COLO668 (cell line): ENCODE measurements at regions not wholly inside any gene's neighbourhood (a gene's known extent, or its start where the extent isn't known, plus 50 kb on each side); places are given as distances from the start of the nearest gene placed in this dataset.

Source experiments
- DNase-seq: peaks from one replicate; lab custom pipeline; 2025; ENCODE audit not compliant: unreplicated experiment; lab: John Stamatoyannopoulos, UW

DNA sequence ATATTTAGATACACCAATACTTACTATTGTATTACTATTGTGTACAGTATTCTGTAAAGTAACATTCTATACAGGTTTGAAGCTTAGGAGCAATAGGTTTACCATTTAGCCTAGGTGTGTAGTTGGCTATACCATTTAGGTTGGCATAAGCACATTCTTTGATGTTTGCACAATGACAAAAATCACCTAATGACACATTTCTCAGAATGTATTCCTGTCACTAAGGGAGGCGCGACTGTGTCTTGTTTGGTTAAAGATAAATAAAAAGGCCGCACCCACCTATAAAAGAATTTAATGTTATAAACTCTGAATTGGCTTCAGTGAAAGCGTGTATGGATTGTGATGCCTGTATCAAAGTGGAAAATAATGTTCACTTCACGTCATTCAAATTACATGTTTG, 1815.4 kb upstream of the CDH6 start:
- no peak for DNase-seq

DNA sequence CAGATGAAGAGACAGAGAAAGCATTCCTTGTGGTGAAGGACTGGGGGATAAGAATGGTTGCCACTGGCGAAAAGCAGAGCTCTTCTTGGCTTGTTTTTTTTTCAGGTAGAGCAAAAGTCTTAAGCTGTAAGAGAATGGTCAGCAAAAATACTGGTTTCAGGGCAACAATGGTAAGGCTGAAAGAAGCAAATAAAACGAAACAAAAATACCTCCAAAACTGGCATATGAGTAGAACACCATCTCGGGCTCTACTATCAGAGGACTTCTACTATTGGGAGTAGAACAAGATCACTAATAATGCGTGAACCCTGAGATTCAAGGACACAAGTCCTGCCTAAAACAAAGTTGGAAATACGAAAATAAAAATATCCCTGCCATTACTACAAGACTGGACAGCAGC, 1823.2 kb upstream of the CDH6 start:
- no peak for DNase-seq

DNA sequence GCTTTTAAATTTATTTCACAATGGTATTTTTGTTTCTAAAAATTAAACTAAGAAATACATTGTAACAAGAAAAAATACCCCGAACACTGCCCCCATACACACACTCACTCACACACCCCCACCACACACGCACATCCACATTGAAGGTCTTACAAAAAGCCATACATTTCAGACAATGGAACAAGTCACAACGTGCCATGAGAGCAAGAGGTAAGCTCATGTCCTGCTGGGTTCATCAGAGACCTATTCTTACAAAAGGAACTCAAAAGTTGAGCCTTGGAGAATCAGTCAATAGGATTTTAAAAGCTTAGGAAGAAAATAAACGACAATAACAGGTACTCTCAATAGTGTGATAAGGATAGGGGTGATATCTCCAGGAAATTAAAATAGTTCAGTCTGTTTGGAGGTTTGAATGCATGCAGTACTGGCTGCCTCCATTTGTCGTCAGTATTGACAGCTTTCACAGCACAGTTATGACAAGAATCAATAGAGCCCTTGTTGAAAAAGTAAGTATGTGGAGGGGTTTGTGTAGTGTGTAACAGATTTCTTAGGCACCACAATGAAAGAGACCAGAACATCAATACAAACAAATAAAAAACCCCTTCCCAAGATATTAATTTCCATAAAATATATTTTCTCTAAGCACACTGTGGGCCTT, 1826.2 kb upstream of the CDH6 start:
- DNase-seq = no peak

DNA sequence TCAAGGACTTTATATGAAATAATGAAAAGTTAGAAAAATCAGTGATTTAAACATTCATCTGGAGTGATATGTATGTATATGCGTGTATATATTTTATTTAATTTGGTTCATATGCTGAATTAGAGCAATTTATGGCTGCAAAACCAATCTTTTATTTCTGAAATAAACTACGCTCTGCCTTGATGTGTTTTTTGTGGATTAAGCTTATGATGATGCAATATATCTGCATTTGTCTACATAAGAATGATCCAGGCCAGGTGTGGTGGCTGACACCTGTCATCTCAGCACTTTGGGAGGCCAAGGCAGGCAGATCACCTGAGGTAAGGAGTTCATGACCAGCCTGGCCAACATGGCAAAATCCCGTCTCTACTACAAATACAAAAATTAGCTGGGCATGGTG, 1842.3 kb upstream of the CDH6 start:
- DNase-seq = no peak

DNA sequence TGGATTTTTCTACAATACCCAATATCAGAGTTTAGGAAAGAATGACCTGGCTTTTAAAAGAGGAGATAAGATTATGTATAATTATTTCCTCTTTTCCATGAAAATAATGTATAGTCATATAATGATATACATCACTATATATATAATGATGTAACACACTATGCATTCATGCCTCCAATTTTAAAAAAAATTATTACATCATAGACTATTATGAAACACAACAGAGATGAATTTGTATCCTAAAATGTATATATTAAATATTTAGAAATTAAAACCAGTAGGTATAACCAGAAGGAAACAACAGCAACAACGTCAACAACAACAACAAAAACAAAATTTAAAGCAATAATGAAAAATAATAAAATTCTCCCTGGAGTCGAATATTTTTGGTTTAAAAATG, 1856.5 kb upstream of the CDH6 start:
- no peak for DNase-seq

DNA sequence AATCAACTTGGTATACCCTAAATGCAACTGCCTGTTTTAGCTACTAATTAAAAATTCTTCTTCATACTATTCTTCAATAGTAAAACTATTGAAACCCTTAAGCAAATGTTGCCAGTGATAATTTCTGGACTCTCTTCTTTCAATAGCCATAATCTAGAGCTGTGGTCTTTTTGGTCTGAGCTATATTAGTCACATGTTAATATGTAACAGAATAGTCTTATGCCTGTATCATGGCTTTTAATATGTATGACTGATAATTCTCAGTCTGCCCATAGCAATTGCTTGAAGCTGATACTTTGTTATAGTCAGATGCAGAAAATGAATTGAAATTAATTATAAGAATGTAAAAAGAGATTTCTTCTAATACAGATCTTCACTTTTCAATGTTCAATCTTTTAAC, 1871.9 kb upstream of the CDH6 start:
- no peak for DNase-seq

DNA sequence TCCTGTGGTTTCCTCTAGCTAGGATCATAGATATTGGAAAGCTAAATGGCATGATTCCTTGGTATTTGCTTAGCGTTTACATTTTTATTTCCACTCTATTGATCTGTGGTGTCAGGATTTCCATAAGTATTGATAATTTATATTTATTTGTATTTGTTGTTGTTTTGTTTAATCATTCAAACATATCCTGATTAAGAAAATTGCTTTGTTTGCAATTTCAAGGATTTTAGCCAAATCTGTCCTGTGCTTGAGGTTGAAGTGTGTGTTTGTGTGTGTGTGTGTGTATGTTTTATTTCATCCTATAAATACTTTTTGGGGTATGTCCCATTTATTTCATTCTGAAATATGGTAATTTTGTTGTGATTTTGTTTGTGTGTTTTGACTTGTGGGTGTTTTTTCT, 1884.1 kb upstream of the CDH6 start:
- DNase-seq = no peak

DNA sequence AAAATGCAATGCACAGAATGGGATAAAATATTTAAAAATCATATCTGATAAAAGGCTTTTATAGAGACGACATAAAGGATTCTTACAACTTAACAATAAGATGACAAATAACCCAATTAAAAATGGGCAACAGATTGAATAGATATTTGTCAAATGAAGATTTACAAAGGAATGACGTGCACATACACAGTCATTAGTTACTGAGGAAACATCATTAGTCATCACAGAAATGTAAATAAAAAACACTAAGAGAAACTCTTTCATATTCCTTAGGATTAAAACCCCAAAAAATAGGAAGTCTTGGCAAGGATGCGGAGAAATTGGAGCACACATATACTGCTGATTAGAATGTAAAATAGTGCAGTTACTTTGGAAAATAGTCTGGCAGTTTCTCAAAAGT, 1886.0 kb upstream of the CDH6 start:
- DNase-seq = no peak

DNA sequence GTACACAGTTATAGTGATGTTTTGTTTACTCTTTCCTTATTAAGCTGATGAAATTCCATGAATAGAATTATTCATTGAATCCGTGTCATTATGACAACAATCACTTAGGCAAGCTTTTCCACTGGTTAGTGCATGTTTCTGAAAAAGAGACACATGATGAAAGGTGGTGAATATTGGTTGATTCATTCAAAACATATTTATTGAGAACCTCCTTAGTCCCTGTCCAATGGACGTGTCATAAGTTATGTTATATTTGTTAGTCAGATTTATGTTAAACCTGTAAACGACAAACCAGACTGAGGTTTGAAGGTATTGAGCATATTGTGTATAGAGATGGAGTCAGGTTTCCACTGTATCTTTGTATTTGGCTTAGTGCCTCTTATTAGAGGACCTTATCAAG, 1888.9 kb upstream of the CDH6 start:
- no peak for DNase-seq

DNA sequence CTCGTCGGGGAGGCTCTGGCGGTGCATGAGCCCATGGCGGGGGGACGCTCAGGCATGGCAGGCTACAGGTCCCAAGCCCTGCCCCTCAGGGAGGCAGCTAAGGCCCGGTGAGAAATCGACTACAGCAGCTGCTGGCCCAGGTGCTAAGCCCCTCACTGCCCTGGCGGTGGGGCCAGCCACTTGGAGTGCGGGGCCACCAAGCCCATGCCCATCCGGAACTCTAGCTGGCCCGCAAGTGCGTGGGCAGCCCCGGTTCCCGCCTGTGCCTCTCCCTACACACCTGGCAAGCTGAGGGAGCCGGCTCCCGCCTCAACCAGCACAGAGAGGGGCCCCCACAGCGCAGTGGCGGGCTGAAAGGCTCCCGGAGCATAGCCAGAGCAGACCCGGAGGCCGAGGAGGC, 1896.9 kb upstream of the CDH6 start:
- DNase-seq = no peak

DNA sequence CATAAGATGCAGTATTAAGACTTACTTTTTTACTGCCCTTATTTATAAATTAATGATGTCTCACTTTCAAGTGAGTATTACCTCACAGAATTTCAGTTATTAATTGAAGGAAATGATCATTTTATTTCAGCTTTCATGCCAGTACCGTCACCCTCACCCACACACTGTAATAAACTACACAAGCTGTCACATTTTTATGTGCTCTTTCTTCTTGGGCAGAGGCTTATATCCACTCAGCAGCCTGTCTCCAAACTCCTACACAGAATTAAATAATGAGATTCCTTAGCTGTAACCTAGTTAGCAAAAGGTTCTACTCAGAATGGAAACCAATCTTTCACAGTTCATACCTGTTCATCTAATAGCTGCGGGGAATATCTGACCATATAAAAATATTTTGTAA, 1915.8 kb upstream of the CDH6 start:
- no peak for DNase-seq

DNA sequence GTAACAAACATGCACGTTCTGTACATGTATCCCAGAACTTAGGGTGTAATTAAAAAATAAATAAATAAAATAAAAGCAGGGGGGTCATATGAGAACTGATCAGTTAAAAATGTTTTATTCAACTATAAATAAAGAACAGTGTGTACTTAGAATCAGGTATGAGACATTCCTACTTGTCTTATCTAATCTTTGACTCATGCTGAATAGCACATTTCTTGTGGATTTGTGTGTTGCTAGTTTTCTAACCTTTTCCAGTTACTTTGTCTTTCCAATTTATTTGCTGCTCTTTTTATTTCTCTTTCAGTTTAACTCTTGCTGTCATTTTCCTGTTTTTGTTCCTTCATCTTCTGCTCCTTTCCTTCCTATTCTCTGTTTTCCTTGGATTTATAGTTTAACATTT, 1917.1 kb upstream of the CDH6 start:
- DNase-seq = no peak

DNA sequence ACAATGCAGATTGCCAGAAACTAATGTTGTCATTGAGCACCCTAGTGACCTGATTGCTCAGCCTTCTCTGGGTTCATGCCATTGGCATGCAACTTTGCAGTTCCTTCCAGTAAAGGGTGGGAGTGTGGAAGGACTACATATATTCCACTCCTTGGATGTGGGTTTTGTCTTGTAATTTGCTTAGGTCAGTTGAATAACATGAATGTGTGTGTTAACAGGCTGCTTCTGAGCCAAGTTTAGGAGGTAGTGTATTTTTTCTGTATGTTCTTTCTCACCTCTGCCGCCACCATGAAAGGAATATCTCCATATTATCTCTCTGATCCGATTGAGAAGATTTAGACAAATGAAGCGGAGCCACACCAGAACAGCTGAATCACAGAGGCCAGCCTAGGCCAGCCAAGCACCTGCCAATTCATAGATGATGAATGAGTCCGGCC, 1929.6 kb upstream of the CDH6 start:
- DNase-seq = no peak

DNA sequence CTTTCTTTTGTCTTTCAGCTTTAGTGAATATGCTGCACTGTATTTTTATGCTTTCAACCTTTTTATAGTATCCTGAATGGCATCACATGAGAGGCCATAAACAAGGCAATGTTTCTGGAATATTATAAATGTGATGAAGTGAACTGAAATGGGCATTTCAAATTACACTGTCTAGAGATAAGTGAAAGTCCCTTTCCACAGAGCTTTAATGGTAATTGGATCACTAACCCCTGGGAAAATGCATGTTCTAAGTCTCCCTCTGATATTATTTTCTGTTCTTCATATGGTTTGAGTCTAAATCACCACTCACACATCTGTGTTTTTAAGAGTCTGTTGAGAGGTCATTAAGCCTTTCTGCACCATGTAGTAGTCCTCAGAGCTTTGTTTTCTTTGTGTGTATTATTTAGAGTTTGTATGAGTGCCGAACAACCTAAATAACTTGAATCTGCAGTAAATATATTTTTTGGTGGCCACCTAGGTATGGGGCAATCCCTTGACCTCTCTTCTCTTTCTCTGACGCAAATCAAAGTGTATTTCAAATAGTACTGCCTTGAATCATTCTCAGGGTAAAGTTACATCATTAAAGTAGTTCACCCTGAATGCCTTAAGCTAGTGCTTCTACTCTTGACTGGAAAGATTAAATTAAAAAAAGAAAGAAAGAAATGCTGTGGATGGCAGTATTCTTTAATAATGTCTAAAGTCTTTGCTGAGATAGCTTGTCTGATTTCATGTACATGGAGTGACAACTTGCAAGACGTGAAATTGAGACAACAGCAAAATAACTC, 1931.0 kb upstream of the CDH6 start:
- no peak for DNase-seq

DNA sequence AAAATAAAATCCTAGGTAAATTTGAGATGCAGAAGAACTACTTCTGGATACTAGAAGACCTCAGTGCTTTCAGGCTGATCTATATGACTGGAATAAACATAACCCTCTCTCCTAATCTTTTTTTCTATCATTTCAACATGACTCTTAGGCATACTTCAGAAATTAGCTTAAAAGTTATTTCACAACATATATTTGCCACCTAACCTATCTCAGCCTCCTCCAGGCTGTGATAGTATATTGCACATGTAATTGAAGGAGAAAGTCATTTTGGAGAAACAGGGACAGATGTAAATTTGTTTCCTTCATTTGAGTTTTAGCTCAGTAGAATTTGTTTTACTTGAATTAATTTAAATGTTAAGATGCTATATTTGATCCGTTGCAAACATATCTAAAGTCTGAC, 1932.3 kb upstream of the CDH6 start:
- no peak for DNase-seq

DNA sequence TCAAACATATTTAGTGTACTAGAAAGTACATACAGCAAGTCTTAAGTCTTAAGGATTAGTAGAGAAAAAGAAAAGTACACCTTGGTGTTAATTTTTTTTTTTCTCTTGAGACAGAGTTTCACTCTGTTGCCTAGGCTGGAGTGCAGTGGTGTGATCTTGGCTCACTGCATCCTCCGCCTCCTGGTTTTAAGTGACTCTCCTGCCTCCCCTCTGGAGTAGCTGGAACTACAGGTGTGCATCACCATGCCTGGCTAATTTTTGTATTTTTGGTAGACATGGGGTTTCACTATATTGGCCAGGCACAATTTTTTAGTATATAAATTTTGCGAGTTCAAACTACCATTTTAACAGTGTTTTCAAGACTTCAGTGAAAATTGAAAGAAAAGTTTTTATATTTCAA, 1941.1 kb upstream of the CDH6 start:
- DNase-seq = no peak

DNA sequence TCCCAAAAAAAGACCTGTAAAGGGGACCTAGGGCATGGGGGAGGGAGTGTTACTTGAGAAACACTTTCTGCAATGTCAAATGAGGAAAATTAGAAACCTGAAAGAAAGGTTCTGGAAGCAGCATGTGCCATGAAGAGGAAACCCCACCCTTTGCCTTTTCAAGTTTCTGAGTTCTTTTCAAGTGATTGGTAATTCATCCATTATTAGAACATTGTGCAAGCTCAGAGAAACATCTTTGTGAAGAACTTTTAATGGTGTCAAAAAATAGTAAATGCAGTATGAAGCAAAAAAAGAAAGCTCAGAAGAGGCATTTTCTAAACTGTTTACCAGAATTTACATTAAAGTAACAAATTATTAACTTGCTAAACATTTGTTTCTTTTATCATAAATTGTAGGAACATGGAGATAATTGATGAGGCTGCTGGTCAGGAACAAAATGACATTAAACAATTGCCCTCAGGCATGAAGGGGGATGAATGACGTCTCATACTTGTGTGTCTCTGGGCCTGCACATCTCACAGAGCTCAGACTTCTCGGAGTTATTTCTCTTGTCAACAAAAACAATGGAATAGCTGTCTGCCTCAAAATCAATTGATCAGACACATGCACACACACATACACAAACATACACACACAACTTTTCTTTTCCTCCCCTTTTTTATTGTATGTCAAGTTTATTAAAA, 1946.0 kb upstream of the CDH6 start:
- DNase-seq = no peak

DNA sequence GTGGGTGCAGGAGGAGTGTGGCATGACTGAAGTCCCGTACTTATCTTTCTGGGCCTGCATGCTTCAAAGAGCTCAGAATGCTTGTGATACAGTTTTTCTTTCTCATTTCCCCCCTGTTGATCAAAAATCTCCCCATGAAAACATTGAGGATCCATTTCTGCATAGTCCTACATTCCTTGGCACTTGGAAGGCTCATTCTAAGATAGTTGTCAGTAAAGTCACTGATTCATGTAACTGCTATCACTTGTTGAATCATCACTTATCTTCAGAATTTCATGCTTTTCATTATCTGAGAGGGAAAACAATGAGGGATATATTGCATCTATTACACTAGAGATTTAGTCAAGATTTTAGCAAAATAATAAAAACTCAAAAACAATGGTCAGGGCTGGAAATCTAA, 1953.1 kb upstream of the CDH6 start:
- no peak for DNase-seq

DNA sequence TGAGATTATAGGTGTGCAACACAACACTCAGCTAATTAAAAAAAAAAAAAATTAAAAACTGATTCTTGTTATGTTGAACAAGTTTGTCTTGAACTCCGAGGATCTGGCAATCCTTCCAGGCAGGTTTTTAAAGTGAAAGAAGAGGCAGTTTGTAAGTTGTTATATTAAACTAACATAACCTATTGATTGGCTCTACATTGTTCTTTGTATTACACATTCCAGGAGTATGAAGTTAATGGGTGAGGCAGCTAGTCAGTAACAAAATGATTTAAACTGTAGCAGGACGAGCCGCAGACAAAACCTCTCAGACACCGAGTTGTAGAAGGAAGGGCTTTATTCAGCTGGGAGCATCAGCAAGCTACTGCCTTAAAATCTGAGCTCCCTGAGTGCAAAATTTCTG, 1953.9 kb upstream of the CDH6 start:
- no peak for DNase-seq

DNA sequence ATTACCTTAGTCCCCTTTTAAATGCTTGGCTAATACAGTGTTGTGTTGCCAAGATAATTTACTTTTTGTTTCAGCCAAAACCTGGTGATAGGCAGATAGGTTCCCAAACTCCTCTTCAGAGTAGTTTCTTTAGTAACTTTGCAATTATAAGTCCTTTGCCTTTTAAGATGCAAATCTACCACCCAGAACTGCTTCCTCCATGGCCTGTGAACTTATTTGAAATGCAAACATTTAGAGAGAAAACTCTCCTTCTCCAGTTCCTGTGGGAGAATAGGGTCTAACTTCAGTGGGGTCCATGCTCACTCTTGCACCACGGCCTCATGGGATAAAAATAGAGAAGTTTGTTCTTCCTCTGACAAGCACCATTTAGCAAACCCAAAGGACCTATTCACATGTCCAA, 1955.4 kb upstream of the CDH6 start:
- DNase-seq = no peak

DNA sequence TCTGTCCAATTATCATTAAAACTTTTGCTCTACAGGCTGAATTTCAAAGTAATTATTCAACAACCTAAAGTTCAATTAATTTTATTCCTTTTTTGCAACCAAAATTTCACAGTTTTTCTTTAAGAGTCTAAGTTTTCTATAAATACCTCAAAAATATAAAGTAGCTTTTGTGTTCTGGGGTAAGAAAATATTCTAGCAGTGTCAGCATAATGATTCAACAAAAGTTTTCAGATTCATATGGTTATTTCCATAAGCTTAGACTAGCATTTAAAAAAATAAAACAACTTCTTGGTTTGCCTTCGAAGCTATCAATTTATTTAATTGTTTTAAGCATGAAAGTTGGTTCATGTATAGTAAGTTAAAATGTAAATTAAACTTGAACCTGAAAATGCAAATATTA, 1962.3 kb upstream of the CDH6 start:
- no peak for DNase-seq

DNA sequence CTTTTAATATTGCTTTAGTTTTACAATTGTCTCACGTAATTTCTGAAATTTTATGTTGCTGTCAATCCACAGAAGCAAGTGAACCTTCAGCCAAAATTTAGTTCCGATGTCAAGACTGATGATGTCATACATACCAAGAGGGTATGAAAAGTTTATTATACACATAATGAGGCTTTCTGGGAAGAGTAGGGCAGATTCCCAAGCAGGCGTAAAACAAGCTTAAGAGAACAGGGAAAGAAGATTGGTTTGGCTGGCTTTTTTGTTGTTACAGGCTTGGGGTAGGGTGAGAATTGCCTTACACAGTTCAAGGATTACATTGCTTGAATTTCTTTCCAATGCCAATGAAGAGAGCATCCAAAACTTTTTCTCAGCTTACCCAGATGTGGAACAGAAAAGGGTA, 1962.9 kb upstream of the CDH6 start:
- DNase-seq = no peak
